HuH-7.5 (cell line): ENCODE measurements at regions not wholly inside any gene's neighbourhood (a gene's known extent, or its start where the extent isn't known, plus 50 kb on each side); places are given as distances from the start of the nearest gene placed in this dataset.
"Not testable (repeated sequence)": the region's sequence is repeated elsewhere in the genome, so short reads cannot be mapped to it uniquely, and the experiment has no call there.

Experiments used
- DNase-seq: peaks from one replicate; pipeline ENCODE4 v3.0.0; 2011; ENCODE audit warnings: low spot score

DNA sequence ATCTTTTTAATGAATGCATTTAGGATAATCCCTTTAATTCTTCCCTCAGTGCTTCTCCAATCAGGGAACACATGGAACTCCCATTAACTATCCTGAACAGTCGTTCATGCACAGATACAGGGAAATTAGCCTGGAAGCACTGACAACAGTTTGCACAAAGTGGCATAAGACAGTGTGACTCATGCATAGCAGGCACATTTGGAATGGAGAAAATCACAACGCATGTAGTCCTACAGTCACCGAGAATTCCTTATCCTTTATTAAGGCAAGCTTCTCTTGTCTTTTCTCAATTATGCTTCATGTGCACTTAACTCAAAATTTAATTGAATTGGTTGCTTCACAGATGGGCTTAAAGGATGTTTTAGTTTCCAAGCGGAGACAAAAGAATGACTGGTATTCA is 155.0 kb upstream of the CRBN start:
- DNase-seq = no peak

DNA sequence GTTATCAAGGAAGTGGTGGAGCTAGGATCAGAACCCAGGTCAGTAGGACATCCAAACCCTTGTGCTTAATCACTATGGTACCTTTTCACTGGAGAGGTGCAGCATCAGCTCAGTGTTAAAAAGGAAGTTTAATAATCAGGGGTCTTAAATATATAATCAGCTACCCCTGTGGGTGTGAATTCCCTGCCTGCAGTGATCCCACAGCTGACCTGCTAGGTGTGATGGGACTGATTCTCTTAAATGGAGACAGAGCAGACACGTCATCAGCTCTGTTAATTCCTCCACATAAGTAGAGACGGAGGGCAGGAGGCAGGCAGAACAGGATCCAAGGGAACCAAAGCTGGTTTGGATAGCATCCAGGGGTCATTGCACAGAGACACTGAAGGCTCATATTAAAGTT is 154.1 kb upstream of the CRBN start:
- DNase-seq = no peak

DNA sequence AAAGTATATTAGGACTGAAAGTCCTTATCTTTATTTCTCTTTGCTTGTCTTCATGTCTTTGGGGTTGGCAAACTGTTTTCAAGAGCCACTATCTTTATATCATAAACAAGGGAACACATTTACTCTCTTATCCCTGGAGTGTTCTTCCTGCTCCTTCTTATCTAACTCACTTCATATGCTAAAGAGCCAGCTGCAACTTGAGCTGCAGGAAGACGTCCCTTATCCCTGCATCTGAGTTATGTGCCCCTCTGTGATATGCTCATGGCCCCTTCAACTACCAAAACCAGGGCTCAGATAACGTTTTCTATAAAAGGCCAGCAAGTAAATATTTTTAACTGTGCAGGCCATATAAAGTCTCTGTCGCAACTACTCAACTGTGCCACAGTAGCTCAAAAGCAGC is 137.0 kb upstream of the CRBN start:
- no peak for DNase-seq

- DNase-seq = no peak
Observed at GRCh38 chr3:3315846-3316245, 136.4 kb upstream of the CRBN start.

DNA sequence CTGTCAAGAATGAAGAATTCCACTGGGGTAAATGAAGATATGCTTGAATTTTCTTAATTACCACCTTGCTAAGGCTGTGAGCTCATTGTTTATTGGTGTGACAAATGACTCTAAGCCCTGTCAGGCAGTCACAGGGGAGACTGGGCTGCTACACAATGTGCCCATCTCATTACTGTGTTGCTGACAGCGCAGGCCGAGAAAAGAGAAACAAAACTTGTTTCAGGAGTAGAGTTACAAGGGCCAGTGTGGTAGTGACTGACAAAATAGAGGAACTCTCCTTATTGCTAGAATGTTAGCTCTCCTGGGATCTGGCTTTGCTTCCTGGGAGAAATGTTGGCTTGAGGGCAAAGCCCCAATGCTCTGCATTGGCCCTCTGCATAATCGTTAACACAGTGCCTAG is 130.4 kb upstream of the CRBN start:
- DNase-seq = no peak

- DNase-seq = no peak
Observed at GRCh38 chr3:3308809-3309208, 129.3 kb upstream of the CRBN start.

DNA sequence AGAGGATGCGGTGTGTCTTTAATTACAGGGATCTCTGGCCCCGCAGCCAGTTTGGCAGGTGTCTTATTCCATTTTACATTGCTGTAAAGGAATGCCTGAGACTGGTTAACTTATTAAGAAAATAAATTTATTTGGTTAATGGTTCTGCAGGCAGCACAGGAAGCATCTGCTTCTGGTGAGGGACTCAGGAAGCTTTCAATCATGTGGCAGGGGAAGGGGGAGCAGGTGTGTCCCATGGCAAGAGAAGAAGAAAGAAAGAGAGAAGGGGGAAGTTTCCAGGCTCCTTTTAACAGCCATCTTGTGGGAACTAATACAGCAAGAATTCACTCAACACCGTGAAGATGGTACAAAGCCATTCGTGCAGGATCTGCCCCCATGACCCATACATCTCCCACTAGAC is 128.0 kb upstream of the CRBN start:
- no peak for DNase-seq

GRCh38 chr3:3305841-3306240 is 126.3 kb upstream of the CRBN start:
- no peak for DNase-seq

GRCh38 chr3:3305084-3305483 is 125.6 kb upstream of the CRBN start:
- no peak for DNase-seq

GRCh38 chr3:3303636-3304035 is 124.1 kb upstream of the CRBN start:
- no peak for DNase-seq

DNA sequence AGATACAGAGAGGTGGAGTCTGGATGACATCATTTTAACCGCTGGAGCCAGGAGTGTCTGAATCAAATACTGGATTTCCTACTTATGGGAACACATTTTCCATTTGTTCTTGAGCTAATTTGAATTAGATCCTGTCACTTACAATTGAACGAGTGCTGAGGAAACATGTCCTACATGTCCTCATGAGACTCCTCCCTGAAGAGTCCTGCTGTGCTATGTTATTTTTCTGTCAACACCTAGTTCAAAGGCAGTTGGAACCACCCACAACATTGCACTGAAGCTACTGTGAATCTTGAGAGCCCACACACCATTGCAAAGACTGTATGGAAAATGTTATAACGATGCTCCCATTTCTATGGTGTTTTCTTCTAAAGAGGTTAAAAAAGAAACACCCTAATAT is 123.5 kb upstream of the CRBN start:
- DNase-seq = no peak

- no peak for DNase-seq
Observed at GRCh38 chr3:3301476-3301875, 122.0 kb upstream of the CRBN start.

GRCh38 chr3:3296979-3297381 is 117.5 kb upstream of the CRBN start:
- no peak for DNase-seq

- no peak for DNase-seq
Observed at GRCh38 chr3:3295586-3295985, 116.1 kb upstream of the CRBN start.

GRCh38 chr3:3291756-3292283 is 112.3 kb upstream of the CRBN start:
- not testable (repeated sequence) for DNase-seq

- DNase-seq = no peak
Observed at GRCh38 chr3:3288255-3288654, 108.8 kb upstream of the CRBN start.

GRCh38 chr3:3286014-3286413 is 106.5 kb upstream of the CRBN start:
- no peak for DNase-seq

- no peak for DNase-seq
Observed at GRCh38 chr3:3281024-3281423, 101.5 kb upstream of the CRBN start.

GRCh38 chr3:3280396-3280795 is 100.9 kb upstream of the CRBN start:
- no peak for DNase-seq

GRCh38 chr3:3278073-3278472 is 98.6 kb upstream of the CRBN start:
- DNase-seq = no peak

- DNase-seq = no peak
Observed at GRCh38 chr3:3276630-3277029, 97.1 kb upstream of the CRBN start.

DNA sequence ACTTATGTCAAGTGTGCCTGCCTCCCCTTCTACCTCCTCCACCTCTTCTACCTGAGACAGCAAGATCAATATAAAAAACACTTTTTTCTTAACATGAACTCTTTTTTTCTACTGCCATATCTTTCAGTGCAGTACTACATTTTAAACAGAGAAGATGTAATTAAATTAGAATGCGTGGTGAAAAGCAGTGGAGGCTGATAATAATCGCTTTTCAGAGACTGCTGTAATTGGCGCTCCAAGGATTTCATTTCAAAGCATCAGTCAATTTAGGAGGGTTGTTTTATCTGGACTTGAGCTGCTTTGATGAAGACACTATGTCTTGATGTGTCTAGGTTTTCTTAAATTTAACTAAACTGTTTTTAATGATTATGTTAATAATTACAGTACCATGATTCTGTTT is 85.3 kb upstream of the CRBN start:
- DNase-seq = no peak

DNA sequence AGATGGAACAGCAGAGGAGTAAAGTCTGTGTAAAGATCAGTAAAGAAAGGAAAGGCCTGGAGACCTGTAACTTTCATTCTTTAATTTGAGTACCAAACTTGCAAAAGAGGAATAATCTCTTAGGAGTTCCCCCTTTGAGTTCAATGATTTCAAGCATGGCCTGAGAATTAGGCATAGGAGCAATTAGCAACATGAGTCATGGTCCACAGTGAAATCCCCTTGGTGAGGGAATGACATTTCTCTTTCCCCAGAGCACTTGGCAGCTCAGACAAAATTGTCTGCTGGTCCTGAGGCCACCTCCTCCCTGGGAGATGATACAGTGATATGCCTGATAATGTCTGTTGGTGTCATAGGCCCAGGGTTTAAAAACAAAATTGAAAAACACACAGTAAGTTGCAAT is 81.4 kb upstream of the CRBN start:
- DNase-seq = no peak

GRCh38 chr3:3259181-3259580 is 79.7 kb upstream of the CRBN start:
- no peak for DNase-seq

- no peak for DNase-seq
Observed at GRCh38 chr3:3258281-3258680, 78.8 kb upstream of the CRBN start.
